ENCODE measurements at regions not wholly inside any gene's neighbourhood (a gene's known extent, or its start where the extent isn't known, plus 50 kb on each side); places are given as distances from the start of the nearest gene placed in this dataset.

- TF ChIP-seq, protein P1, sequence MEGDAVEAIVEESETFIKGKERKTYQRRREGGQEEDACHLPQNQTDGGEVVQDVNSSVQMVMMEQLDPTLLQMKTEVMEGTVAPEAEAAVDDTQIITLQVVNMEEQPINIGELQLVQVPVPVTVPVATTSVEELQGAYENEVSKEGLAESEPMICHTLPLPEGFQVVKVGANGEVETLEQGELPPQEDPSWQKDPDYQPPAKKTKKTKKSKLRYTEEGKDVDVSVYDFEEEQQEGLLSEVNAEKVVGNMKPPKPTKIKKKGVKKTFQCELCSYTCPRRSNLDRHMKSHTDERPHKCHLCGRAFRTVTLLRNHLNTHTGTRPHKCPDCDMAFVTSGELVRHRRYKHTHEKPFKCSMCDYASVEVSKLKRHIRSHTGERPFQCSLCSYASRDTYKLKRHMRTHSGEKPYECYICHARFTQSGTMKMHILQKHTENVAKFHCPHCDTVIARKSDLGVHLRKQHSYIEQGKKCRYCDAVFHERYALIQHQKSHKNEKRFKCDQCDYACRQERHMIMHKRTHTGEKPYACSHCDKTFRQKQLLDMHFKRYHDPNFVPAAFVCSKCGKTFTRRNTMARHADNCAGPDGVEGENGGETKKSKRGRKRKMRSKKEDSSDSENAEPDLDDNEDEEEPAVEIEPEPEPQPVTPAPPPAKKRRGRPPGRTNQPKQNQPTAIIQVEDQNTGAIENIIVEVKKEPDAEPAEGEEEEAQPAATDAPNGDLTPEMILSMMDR (IDR thresholded peaks at IDR 0.05), result no peak
- TF ChIP-seq POLR2AphosphoS5 (IDR thresholded peaks at IDR 0.05), result no peak
These were observed 279.9 kb downstream of the NEBL start for GRCh38 chr10:20616918-20617810.
